ENCODE measurements at regions not wholly inside any gene's neighbourhood (a gene's known extent, or its start where the extent isn't known, plus 50 kb on each side); places are given as distances from the start of the nearest gene placed in this dataset.
"Not testable (repeated sequence)": the region's sequence is repeated elsewhere in the genome, so short reads cannot be mapped to it uniquely, and the experiment has no call there.

DNA sequence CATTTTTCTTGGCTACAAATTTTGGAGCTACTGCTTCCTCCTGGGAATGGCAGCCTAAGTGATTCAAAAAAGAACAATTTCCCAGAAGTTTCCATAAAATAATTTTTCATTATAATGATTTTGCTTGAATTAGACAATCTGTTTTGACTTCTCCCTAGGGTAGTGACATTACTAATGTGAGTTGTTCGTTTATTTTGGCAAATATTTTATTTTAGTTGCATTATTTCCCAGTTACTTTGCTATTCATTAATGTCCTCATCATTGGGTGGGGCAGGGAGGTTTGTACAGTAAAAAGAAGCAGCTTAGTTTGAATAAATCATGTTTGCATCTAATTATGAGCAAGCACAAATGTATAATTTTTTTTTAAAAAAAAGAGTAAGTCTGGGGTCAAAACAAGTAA, 686.6 kb downstream of the ROBO2 start:
- no peaks in the 10 kb centered on the region for H3K4me1 ChIP-seq
- peaks cover 0 to 15% (median 3%) of the 10 kb centered on the region in 8 donors for H3K9me3 ChIP-seq
- H3K27ac ChIP-seq, result no peak overlapping the region
- H3K27me3 ChIP-seq (replicated peaks in 1 of 7), result no peaks in the 10 kb centered on the region
- no peak overlapping the region for H3K4me3 ChIP-seq
- WGBS, 5 donors, result 33 to 67% (median 46%) methylated on average over 1 of the region's 1 CpG
- intact Hi-C loops (cut with DNase I; ENCODE audit: low total_unique reads), result no loop called here
- H3K36me3 ChIP-seq, result no peaks in the 10 kb centered on the region
- DNase-seq, result no peak
- no peak for TF ChIP-seq POLR2AphosphoS5 (IDR thresholded peaks at IDR 0.05)
- TF ChIP-seq, protein P1, sequence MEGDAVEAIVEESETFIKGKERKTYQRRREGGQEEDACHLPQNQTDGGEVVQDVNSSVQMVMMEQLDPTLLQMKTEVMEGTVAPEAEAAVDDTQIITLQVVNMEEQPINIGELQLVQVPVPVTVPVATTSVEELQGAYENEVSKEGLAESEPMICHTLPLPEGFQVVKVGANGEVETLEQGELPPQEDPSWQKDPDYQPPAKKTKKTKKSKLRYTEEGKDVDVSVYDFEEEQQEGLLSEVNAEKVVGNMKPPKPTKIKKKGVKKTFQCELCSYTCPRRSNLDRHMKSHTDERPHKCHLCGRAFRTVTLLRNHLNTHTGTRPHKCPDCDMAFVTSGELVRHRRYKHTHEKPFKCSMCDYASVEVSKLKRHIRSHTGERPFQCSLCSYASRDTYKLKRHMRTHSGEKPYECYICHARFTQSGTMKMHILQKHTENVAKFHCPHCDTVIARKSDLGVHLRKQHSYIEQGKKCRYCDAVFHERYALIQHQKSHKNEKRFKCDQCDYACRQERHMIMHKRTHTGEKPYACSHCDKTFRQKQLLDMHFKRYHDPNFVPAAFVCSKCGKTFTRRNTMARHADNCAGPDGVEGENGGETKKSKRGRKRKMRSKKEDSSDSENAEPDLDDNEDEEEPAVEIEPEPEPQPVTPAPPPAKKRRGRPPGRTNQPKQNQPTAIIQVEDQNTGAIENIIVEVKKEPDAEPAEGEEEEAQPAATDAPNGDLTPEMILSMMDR (IDR thresholded peaks at IDR 0.05 in 8 of 11, conservative IDR thresholded peaks at IDR 0.05 in 3 of 11), result no peak
- no peak for TF ChIP-seq POLR2A (IDR thresholded peaks at IDR 0.05)

DNA sequence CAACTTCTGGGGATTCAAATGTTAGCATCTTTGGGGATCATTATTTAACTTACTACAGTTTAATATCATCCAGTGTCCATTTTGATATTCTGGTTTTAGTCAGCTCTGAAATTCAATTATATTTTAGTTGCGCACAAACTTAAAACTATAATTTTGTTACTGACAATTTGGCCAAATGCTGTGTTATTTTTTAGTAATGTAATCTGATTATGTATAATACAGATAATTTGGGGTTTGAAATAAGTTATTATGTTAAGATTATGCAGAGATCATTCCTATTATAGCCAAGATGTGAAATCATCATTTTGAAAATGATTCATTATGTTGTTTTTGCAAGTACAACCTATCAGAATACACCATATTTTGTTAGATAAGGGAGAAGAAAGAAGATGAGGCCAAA, 706.1 kb downstream of the ROBO2 start:
- 90 to 99% (median 98%) methylated on average over 1 of the region's 1 CpG for WGBS, 5 donors
- Histone ChIP-seq H3K36me3 (no peaks in the 10 kb centered on the region), H3K4me3 (no peak overlapping the region), H3K27me3 (replicated peaks in 1 of 7) (no peaks in the 10 kb centered on the region), H3K27ac (no peak overlapping the region), H3K4me1 (no peaks in the 10 kb centered on the region), H3K9me3 (no peaks in the 10 kb centered on the region)
- DNase-seq, result no peak
- TF ChIP-seq, protein P1 (IDR thresholded peaks at IDR 0.05 in 8 of 11, conservative IDR thresholded peaks at IDR 0.05 in 3 of 11), result no peak
- TF ChIP-seq POLR2A (IDR thresholded peaks at IDR 0.05) (no peak), POLR2AphosphoS5 (IDR thresholded peaks at IDR 0.05) (no peak)
- intact Hi-C loops (cut with DNase I; ENCODE audit: low total_unique reads), result no loop called here

DNA sequence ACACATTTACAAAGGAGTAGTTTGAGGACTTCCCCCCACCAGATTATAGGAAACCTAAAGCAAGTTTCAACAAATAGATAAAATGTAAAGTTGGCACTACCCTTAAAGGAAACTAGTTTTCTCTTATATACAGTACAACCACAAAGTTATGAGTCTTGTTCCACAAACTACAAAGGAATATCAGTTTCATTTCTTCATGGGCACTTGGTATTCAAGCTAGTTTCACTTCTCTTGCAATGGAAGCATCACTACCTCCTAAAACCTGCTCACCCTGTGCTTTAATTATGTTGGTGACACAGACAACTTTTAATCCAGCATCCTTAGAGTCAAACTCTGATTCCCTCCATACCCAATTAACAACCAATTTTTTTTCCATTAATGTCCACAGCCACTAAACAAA, 707.0 kb downstream of the ROBO2 start:
- Histone ChIP-seq H3K4me1 (no peaks in the 10 kb centered on the region), H3K27ac (no peak overlapping the region), H3K36me3 (no peaks in the 10 kb centered on the region), H3K4me3 (no peak overlapping the region), H3K9me3 (no peaks in the 10 kb centered on the region), H3K27me3 (replicated peaks in 1 of 7) (no peaks in the 10 kb centered on the region)
- TF ChIP-seq POLR2A (IDR thresholded peaks at IDR 0.05) (no peak), POLR2AphosphoS5 (IDR thresholded peaks at IDR 0.05) (no peak)
- TF ChIP-seq, protein P1 (IDR thresholded peaks at IDR 0.05 in 8 of 11, conservative IDR thresholded peaks at IDR 0.05 in 3 of 11), result no peak
- no peak for DNase-seq
- intact Hi-C loops (cut with DNase I; ENCODE audit: low total_unique reads), result no loop called here

DNA sequence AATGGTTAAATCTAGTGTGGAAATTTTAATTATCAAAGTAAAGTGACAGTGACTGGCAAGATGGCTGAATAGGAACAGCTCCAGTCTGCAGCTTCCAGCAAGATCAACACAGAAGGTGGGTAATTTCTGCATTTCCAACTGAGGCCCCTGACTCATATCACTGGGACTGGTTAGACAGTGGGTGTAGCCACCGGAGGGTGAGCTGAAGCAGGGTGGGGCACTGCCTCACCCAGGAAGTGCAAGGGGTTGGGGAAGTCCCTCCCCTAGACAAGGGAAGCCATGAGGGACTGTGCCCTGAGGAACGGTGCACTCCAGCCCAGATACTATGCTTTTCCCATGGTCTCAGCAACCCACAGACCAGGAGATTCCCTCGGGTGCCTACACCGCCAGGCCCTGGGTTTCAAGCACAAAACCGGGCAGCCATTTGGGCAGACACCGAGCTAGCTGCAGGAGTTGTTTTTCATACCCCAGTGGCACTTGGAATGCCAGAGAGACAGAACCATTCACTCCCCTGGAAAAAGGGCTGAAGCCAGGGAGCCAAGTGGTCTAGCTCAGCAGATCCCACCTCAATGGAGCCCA, 716.6 kb downstream of the ROBO2 start:
- H3K4me3 ChIP-seq; H3K27me3 ChIP-seq (replicated peaks in 1 of 7); H3K27ac ChIP-seq; intact Hi-C loops (cut with DNase I; ENCODE audit: low total_unique reads); DNase-seq; H3K36me3 ChIP-seq; H3K4me1 ChIP-seq: not testable (repeated sequence)
- H3K9me3 ChIP-seq, result peaks cover 0 to 52% (median 48%) of the 10 kb centered on the region in 8 donors
- 85 to 97% (median 88%) methylated on average over 6 of the region's 6 CpGs for WGBS, 5 donors

DNA sequence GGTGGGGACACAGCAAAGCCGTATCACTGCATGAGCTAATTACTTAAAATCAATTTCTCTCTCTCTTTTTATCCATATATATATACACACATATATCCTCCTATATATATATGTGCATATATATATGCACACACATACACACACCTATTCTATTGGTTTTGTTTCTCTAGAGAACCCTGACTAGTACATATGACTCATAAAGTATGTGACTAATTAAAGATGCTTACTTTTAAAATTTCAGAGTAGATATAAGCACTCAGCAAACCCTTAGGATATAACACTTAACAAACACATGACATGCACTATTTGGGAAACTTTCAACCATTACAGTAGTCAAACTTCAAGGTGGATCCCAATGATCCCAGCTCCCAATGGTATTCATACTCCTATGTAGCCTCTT, 732.6 kb downstream of the ROBO2 start:
- TF ChIP-seq POLR2A (IDR thresholded peaks at IDR 0.05) (no peak), POLR2AphosphoS5 (IDR thresholded peaks at IDR 0.05) (no peak)
- TF ChIP-seq, protein P1 (IDR thresholded peaks at IDR 0.05 in 8 of 11, conservative IDR thresholded peaks at IDR 0.05 in 3 of 11), result no peak
- WGBS, 5 donors, result 71 to 88% (median 77%) methylated on average over 1 of the region's 1 CpG
- intact Hi-C loops (cut with DNase I; ENCODE audit: low total_unique reads), result no loop called here

More for the DNA sequence above, 732.6 kb downstream of the ROBO2 start:
- peaks cover 0 to 31% (median 2%) of the 10 kb centered on the region in 8 donors for H3K9me3 ChIP-seq
- H3K36me3 ChIP-seq, result no peaks in the 10 kb centered on the region
- no peak overlapping the region for H3K27ac ChIP-seq
- no peaks in the 10 kb centered on the region for H3K4me1 ChIP-seq
- H3K27me3 ChIP-seq (replicated peaks in 1 of 7), result no peaks in the 10 kb centered on the region
- no peak overlapping the region for H3K4me3 ChIP-seq
- no peak for DNase-seq
